ENCODE measurements at regions not wholly inside any gene's neighbourhood (a gene's known extent, or its start where the extent isn't known, plus 50 kb on each side); places are given as distances from the start of the nearest gene placed in this dataset.

DNA sequence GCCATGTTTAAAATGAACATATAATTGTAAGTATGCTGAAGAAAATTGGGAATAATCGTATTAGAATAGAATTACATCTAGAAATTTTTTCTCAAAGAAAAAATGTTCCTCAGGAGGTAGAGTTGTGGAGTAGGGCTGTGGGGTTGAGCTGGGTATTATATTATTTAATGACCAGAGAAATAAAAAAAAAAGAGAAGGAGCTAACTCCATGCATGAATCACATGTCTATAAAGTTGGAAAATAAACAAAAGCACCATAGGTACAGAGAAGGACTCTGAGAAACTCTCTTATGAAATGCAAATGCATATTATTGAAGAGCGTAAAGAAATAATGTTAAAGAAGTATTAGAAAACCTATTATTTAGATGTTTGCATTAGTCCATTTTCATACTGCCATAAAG is 405.5 kb downstream of the EFNB2 start:
- no peak for DNase-seq (ENCODE audit: low read depth)

DNA sequence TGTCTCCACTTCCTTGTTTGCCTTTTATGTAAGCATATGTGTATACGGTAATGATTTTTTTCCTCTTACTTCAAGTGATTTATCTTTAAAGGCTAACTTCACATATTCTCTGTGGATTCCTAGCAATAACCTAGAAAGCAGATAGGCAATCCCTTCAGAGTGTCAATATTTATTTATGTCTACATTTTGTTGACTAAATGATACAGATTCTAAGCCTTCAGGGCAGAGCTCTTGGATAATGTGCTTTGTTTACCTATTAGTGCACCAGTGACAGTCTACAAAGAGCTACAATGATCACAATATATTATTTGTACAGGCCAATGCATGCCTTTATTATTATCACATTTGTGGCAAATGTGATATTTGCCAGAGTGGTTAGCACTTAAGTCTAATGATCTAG is 406.2 kb downstream of the EFNB2 start:
- DNase-seq (ENCODE audit: low read depth): no peak

DNA sequence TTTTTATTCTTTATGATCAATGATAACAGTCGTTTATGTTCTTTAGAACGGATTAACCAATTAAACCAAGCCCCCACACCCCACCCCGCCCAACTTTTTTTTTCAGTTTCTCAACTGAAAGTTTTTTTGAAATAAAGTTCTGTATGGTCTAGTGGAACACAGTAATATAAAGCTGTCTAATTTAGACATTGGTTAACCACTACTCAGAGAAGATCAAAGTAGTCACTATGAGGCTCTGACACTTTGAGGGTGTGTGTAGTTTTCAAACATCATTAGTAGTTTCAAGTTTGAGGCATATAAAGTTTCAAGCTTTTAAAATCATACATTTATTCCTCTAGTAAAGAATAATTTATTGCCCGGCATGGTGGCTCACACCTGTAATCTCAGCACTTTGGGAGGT is 413.2 kb downstream of the EFNB2 start:
- no peak for DNase-seq (ENCODE audit: low read depth)

DNA sequence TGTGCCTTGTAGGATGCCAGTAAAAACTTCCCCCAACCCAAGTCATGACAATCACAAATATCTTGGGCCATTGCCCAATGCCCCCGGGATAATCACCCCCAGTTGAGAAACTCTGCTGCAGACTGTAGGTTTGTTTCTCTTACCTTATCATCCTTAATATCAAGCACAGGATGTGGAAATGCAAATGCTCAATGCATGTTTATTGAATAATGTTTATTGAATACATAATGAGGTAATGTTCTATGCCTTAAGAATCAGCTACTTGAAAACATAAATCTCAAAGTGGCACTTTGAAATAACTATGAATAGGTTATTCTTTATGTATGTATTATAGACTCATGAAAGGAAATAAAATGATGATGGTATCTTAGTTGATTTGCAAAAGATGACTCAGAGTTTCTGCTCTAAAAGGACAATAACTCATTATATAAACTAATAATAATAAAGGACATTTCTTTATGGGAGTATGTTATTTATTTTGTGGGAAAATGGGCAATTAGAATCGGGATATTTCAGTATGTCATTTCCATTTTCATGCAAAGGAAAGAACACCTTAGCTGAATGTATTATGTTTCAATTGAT is 414.2 kb downstream of the EFNB2 start:
- no peak for DNase-seq (ENCODE audit: low read depth)

- no peak for DNase-seq (ENCODE audit: low read depth)
Observed at GRCh38 chr13:106118996-106119395, 416.5 kb downstream of the EFNB2 start.

GRCh38 chr13:106118050-106118449 is 417.4 kb downstream of the EFNB2 start:
- no peak for DNase-seq (ENCODE audit: low read depth)

GRCh38 chr13:106117640-106118039 is 417.8 kb downstream of the EFNB2 start:
- DNase-seq (ENCODE audit: low read depth): no peak

DNA sequence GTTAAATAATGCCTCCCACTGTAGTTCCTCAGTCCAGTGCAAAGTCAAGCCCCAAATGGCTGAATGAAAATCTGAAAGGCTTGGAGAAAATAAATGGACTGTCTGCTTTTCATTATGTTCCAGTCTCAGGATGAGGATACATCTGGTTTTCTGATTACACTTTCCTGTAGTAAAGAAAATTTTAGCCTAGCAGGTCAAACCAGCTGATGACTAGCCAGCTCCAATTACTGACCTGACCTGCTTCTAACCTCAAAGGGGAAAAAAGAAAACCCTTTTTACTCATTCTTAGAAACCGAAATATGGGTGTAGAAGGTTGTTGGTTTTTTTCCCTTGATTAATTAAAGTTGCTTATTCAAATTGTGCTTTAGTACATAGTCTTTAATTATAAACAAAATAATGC is 418.4 kb downstream of the EFNB2 start:
- DNase-seq (ENCODE audit: low read depth): no peak

GRCh38 chr13:106115081-106115480 is 420.4 kb downstream of the EFNB2 start:
- no peak for DNase-seq (ENCODE audit: low read depth)

- no peak for DNase-seq (ENCODE audit: low read depth)
Observed at GRCh38 chr13:106113796-106114195, 421.7 kb downstream of the EFNB2 start.

DNA sequence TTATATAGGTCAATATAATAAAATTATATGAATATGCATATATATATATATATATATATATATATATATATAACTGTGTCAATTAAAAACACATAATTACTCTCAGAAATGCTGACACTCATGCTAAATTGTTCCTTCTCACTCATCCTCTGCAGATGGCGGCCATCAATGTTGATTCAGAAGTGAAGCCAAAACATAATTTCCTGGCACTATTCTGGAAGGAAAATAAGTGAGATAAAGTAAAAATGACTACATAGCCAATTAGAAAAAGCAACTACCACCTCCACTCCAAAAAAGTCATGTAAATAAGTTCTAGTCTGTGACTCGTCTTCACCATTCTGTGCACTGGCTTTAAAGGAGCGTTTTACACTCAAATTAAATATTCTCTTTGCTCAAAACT is 423.3 kb downstream of the EFNB2 start:
- no peak for DNase-seq (ENCODE audit: low read depth)

GRCh38 chr13:106110241-106110855 is 425.1 kb downstream of the EFNB2 start:
- no peak for DNase-seq (ENCODE audit: low read depth)

DNA sequence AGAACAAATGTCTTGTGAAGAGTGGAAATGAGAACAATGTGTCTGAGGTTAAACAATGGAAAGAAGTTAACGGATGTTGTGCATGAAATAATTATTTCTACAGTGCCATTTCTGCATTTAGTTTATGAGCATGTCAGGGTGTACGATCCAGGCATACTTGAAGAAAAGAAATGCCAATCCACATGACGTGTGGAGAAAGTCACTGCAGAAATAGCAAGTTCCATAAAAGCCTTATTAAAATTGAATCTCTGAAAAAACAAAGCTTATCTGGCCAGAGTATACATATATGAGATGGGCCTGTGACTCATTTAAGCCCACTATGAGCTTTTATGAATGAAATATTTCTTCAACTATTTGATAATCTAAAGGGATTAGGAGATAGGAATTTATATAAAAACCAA is 426.1 kb downstream of the EFNB2 start:
- no peak for DNase-seq (ENCODE audit: low read depth)

DNA sequence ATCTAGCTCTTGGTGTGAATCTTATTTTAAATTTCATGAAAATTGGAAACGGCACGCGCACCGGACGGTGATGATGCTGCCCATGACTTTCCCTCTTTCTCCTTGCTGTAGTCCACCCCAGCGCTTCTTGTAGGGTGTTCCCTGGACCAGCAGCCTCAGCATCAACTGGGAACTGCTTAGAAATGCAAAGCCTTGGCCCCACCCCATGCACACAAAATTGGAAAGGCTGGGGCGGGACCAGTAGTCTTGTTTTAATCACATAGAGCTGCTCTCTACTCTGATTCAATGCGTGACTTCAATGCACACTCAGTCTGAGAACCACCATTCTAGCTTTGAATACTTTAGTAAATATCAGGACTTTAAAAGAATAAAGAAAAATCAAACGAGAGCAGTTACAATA is 427.1 kb downstream of the EFNB2 start:
- DNase-seq (ENCODE audit: low read depth): no peak

GRCh38 chr13:106107061-106107460 is 428.4 kb downstream of the EFNB2 start:
- DNase-seq (ENCODE audit: low read depth): no peak

DNA sequence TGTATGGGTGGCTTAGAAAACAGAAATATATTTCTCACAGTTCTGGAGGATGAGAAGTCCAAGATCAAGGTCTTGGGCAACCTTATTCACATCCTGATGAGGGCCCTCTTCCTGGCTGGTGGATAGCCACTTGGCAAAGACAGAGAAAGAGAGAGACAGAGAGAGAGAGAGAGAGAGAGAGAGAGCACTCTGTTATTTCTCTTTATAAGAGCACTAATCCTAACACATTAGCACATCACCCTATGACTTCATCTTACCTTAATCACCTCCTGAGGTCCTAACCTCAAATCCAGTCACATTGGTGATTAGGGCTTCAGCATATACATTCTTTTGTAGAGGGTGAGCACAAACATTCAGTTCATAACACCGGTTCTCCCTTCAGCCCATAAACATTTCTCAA is 430.3 kb downstream of the EFNB2 start:
- no peak for DNase-seq (ENCODE audit: low read depth)

- no peak for DNase-seq (ENCODE audit: low read depth)
Observed at GRCh38 chr13:106104281-106104901, 431.1 kb downstream of the EFNB2 start.

- no peak for DNase-seq (ENCODE audit: low read depth)
Observed at GRCh38 chr13:106103779-106104178, 431.7 kb downstream of the EFNB2 start.

- no peak for DNase-seq (ENCODE audit: low read depth)
Observed at GRCh38 chr13:106102786-106103185, 432.7 kb downstream of the EFNB2 start.

GRCh38 chr13:106101201-106101600 is 434.3 kb downstream of the EFNB2 start:
- DNase-seq (ENCODE audit: low read depth): no peak

GRCh38 chr13:106100171-106100919 is 435.1 kb downstream of the EFNB2 start:
- DNase-seq (ENCODE audit: low read depth): no peak

DNA sequence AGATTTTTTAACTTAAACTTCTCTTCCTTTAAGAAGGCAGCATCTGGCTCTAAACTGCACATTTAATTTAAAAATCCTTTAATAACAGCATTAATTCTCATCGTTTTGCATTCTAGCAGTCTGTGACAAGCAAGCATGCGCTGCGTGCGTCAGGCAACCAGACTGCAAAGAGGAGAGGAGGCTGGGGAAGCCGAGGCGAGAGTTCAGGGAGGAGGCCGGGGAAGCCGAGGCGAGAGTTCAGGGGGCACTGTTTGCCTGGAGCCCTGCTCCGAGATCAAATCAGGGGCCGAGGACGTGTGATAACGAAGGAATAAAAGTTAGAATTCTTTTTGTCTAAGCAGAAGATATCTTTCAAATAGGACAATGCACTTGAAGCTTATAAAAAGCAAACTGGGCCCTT is 435.7 kb downstream of the EFNB2 start:
- DNase-seq (ENCODE audit: low read depth): no peak

- no peak for DNase-seq (ENCODE audit: low read depth)
Observed at GRCh38 chr13:106098778-106099177, 436.7 kb downstream of the EFNB2 start.

Data from activated T-cell treated with anti-CD3 and anti-CD28 coated beads for 1 hour (primary cell).